ENCODE measurements at regions not wholly inside any gene's neighbourhood (a gene's known extent, or its start where the extent isn't known, plus 50 kb on each side); places are given as distances from the start of the nearest gene placed in this dataset.
A peak's percentile ranks its signal among the peaks of the same experiment; 100 is the strongest.
"Not testable (repeated sequence)": the region's sequence is repeated elsewhere in the genome, so short reads cannot be mapped to it uniquely, and the experiment has no call there.

DNA sequence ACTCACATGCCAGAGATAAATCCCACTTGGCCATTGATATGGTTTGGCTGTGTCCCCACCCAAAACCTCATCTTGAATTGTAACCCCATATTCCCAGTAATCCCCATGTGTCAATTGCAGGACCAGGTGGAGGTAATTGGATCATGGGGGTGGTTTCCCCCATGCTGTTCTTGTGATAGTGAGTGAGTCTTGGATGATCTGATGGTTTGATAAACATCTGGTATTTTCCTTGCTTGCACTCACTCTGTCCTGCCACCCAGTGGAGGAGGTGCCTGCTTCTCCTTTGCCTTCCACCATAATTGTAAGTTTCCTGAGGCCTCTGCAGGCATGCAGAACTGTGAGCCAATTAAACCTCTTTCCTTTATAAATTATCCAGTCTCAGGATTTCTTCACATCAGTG is 50.4 kb upstream of the B3GAT2 start:
- DNase-seq = not testable (repeated sequence)

DNA sequence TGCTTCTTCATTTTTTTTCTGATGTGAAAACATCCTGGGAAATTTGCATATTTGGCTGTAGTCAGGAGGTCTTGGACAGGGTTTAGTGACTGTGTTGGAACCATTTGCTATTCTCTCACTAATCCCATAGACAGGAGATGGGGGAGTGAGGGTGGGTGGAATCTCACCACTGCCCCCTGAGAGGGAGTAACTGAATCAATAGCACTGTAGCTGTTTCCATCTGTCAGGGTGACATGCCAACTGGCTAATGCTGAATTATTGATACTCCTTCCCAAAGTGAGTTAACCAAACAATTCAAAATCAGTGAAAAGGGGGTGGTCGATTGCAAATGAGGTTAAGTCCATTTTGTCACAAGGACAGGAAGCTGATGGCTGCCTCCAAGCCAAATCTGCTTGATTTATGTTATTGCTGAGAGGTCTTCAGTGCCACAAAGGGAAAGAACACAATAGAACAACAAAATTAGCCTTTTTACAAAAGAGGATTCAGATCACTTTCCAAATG is 55.1 kb upstream of the B3GAT2 start:
- no peak for DNase-seq

DNA sequence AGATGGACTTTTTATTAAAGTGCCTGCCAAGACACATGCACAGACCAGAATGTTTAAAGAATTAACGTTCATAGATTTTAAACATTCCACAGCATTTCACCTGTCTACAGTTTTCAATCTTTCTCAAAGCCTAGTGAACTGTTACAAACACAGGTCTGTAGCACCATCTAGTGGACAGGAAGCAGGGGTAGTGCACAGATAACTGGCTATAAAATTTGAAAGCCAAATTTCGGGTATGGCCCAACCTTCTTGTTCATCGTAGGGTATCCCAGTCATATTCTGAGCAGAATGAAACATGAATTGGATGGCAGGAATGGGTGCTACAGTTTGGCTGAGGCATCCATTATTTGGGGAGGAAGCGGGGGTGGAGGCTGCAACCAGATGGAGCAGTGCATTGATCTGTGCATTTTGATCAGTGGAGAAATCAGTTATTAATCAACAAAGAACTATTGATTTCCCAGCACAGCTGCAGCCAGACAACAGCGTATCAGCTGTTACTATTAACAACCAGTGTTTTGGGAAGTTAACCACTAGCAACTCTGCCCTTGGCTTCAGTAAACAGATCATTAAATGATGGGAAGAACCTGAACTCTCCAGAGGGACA is 56.1 kb upstream of the B3GAT2 start:
- DNase-seq = peak; percentile 39 to 78 (median 58)

DNA sequence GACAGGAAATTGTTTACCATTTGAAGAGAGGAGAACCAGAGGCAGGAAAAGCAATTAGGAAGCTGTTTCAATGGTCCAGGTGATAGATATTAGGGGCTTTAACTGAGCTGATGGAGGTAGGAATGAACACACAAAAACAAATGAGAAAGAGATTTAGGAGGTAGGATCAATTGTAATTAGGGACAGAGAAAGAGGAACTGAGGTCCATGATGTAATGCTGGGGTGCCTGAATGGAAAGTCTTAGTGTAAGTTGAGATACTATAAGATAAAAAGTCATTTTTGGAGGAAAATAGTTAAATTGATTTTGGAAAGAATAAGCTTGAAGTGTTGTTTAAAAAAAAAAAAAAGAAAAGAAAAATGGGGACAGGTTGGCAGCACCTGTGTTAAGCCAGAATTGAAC is 58.5 kb upstream of the B3GAT2 start:
- peak in 2 of 4 experiments; percentile 8 to 21 for DNase-seq

DNA sequence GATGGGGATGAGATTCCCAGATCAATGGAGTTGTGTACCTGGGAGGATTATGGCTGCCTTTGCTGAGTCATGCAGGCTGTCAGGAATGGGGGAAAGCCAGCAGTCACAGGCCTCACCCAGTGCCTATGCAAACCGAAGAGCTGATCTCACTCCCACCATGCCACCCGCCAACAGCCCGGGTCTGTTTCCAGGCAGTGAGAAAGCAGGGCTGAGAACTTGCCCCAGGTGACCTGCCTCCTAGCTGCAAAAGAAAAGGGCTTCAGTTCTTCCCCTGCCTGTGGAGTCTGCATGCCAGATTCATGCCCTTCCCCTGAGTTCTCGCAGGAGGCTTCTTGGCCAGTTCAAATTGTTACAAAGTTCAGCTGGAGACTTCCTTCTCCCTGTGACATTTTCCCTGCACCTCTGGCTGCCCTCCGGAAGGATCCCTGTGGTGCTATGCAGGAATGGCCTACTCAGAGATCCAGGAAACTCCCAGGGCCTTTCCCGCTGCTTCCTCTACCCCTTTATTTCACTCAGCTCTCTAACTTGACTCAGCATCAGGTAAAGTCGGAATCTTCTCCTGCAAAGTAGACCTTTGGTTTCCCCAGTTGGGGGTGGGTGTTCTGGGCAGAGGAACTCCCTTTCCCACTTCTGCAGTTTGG is 71.5 kb upstream of the B3GAT2 start:
- DNase-seq = no peak

DNA sequence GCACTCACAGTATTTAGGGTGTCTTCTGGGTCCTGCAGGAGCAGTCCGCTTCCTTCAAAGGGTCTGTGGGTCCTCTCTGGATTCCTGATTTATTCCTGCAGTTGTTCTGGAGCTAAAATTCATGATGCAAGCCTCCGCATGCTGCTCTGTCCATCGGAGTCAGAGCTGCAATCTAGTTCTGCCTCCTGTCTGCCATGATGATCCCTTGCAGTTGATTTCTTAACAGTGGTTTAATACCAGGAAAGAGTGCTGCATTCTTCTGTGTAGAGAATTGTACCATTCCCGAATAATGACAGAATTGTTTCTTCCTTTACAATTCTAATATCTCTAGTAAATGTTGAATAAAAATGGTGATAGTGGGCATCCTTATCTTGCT is 72.0 kb upstream of the B3GAT2 start:
- DNase-seq = no peak

DNA sequence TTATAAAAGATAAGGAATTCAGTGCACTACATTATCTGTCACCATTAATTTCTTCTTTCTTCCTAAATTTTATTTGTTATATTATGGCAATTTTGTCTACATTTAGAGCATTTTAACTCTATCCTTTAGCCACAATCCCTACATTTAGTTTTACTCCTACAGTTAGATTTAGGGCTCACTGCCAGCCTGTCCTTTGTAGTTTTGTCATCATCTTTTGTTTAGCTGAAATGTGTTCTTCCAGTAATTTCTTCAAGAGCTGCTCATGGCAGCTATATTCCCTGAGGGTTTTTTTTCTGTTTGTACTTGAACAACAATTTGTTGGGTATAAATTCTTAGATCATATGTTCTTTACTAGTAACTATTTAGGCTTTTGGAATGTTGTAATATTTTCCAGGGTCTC is 72.7 kb upstream of the B3GAT2 start:
- DNase-seq = no peak

DNA sequence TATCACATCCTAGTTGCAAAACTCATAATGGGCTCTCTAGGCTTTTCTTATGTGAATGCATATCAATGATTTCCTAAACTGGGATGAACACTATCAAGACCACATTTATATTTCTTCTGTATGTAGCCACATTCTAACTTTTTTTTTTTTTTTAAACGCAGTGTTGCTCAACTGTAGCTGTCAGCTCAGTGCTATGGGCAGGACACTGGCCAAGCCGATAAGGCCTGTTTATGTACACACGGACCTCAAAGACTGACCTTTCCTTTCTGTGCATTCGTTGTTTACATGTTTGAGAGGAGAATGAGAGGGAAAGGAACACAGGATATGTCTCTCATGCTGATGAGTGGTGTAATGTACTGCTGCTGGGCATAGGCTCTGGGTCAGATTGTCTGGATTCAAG is 75.1 kb upstream of the B3GAT2 start:
- DNase-seq = no peak

DNA sequence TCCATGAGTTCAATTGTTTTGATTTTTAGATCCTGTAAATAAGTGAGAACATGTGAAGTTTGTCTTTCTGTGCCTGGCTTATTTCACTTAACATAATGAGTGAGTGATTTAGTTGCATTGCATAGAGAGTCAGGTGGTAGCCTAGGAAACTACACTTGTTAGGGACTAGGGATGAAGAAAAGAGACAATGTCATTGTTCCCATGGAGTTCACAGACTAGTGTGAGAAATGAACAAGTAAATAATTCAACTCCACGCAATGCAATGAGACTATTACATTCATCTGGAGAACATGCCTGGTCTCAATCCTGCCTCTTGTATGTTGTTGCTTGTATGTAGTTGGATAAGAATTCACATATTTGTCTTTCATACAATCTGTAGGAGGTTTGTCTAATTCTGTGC is 76.3 kb upstream of the B3GAT2 start:
- no peak for DNase-seq

DNA sequence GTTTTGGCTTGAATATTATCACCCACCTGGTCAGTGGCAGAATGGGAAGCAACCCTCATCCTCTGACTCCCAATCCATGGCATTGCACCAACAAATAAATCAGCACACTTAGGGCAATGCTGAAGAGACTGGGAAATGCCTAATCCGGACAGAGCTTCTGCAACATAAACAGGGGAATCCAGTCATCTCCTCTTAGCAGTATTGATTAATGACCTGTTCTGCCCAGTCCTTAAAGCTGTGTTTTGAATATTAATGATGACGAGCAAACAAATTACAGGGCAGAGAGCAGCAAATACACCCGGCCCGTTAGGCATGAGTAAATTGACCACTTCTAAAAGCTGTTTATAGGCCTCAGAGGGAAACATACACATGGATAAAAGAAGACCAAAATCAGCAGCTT is 77.0 kb upstream of the B3GAT2 start:
- DNase-seq = no peak

DNA sequence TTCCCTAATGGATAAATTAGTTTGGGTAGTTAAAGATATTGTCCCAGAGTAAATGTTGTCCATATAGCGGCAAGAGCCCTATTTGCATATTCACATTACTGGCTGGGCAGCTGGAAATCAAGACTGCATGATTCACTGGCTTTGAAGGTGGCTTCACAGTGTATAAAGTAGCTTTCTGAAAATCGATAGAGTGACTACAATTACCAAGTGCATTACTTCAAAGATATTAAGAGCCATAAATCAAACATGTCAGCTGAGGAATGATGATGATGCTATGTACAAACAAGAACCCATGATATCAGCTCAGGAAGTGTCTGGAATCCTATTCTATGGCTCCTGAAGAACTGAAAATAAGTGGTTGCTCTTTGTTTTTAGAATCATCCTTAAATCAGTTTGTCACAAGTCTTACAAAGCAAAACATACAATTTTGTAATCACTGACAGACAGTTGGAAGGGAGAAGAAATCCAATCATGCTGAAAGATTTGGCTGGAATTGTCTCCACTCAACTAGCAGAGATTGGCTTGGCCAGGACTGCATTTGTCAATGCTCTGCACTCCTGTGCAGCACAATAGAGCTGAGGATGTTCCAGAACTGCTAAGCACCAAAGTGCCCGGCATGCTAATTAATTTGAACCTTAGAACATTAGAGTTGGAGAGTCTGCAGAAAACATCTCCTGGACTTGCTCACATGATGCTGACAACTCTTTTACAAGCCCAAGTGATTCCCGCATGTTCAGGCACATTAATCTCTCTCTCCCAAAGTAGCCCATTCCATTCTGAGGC is 77.9 kb upstream of the B3GAT2 start:
- DNase-seq = no peak

DNA sequence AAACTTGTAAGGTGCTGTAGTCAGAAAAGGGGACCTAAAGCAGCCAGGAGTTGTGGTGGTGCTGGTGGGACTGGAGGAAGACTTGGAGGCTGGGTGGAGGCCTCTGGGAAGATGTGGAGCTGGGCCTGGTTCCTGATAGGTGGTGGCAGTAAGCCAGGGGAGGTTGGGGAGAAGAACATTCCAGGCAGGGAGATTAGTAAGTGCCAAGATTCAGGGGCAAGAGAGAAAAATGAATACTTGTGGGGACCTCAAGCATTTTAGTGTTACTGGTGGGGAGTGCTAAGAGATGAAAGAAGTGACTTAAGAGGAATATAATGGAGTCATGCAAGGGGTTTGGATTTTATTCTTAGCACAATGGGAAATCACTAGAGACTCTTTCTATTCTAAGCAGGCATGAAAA is 79.0 kb upstream of the B3GAT2 start:
- no peak for DNase-seq

DNA sequence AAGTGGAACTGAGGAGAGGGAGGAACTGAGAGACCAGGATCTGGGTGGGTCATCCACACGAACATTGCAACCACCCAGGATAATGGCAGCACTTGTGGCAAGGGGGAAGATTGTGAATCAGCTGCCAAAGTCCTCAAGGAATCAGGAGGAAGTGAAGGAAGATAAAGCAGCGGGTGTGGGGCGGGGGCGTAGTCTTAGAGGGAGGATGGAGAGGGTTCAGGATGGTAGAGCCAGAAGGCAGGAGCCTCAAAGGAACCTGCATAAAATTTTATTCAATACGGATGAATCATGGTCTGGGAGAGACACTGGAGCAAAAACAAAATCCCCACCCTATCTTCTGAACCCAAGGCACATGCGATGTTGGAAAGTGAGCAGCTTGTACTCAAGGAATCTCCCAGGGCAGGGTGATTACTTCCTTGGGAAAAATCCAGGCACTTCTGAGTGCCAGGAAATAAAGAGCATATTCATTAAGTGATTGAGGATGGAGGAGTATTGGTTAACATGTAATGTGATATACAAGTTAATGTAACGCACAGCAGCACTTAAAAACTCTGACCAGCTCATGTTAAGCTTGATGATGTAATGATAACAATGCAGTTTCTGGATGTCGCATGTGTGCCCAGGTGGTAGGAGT is 82.0 kb upstream of the B3GAT2 start:
- no peak for DNase-seq

DNA sequence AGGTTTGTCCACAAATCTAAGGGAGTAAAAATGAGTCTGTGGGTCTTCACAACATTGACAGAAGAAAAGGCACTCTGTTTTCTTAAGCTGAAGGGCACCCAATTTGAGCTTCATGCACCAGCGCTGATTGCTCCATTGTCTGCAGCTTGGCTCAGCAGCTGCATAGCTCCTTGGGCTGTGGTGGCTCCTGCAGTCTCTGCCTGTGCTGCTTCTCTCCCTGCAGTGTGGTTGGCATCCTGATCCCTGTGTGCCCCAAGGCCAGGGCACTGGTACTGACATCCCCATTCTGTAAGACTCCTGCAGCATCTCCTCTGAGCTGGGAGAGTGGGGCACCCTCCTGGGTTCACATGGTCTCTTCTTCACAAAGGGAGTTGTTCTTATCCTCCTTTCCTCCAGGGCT is 83.2 kb upstream of the B3GAT2 start:
- DNase-seq = no peak

DNA sequence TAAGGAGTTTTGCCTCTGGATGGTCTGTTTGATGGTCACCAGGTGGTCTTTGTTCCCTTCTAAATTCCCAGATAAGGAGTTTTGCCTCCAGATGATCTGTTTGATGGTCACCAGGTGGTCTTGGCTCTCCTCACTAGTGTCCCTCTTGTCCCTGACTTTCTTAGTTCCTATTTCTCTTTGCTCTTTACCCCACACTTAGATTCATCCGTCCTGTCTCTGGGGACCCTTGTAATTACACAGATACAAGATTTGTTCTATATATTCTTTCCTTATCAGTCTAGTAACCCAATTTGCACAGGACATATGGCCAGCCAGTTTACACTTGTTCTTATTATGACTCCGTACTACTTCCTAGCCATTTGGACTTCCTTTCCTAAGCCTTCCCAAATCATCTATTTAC is 84.0 kb upstream of the B3GAT2 start:
- no peak for DNase-seq

DNA sequence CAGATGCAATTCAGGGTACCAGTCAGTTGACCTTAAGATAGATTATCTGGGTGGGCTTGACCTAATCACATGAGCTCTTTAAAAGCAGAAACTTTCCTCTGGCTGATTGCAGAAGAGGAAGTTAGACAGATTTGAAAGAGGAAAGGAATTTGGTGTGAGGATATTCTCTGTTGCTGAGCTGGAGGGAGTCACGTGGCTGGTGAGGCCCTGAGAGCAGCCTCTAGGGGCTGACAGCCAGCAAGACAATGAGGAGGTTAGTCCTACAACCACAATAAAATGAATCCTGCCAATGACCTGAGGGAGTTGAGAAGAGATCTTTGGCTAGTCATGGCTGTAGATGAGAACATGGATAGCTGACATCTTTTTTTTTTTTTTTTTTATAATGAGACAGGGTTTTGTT is 87.0 kb upstream of the B3GAT2 start:
- peak; percentile 48 to 81 (median 70) for DNase-seq

DNA sequence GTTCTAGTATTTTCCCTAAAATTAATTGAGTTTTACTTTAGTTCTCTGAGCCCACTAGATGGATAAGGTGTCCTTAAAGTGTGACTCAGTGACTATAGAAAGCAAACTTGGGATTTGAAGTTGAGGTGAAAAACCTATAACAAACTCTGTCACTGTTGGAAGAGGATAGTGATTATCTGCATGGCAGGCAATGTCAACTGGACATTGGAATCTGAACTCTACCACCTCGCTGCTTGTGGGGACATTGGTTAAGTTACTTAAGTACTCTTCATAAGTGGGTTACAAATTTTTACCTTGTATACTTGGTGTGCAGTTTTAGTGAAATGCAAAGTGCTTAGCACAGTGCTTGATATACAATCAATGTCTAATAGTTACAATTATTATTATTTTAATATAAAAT is 87.9 kb upstream of the B3GAT2 start:
- DNase-seq = no peak

DNA sequence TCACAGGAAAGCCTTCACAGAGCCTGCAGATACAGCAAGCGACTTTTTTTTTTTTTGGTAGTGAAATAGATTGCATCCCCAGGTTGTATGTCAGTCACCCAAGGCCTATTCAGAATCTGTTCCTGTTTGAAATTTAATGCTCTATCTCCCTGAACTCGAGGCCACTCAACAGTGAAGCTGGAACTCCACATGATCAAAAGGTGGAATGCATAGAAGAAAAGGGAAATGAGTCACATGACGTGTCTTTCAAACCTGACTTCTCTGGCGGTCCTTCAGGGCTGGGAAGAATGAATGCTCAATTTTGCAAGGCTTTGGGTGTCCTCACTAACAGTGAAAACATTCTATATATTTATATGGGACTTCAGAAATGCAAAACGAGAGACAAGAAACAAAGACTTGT is 88.4 kb upstream of the B3GAT2 start:
- DNase-seq = no peak

DNA sequence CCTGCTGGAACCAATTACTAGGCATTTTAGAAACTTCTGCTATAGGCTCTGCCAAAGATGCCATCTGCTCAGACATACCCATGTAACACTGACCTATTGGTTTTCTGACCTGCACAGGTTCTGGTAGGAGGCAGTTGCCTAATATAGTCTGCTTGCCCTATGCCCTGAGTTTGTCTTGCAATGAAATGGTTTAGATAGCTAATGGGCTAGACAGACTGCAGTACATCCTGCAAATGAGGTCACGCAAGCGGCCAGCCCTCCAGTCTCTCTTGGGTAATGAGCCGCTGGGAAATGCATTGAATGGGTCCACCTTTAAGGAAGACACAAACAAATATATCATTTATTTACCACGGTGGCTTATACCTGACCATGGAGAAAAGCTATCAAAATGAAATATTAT is 90.6 kb upstream of the B3GAT2 start:
- DNase-seq = no peak

DNA sequence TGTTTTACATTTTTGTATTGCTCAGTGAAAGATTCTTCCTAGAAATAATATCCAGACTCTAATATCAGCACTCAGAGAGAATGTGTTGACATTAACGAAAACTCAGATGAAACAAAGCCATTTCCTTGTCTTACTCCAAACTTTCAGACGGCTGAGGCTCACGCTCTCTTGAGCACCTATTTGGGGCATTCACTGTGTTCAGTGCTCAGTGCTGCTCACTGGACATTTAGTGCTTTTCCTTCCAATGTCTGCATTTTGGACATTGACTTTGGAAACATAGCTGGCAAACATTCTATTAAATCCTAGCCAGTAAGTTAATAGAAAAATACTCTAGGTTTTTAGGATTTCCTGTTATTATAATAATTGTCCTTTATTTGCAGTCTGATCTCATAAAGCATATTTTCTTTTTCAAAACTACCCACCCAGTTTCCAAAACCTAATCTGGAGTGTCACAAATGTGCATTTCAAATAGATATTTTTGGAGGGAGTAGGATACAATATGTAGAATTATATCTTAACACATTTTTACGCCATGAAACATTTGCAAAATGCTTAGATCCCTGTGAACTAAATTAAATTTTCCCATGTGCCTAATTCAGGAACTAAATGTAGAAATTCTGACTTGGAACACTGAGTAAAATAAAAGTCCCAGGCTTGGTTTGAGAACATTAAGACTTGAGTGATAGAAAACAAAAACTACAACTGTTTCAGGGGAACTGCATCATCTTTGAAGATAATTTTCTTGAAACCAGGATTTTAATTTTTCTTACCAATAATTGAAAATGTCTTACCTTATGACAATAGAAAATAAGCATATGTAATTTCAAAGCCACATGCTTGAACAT is 91.7 kb upstream of the B3GAT2 start:
- DNase-seq = no peak

DNA sequence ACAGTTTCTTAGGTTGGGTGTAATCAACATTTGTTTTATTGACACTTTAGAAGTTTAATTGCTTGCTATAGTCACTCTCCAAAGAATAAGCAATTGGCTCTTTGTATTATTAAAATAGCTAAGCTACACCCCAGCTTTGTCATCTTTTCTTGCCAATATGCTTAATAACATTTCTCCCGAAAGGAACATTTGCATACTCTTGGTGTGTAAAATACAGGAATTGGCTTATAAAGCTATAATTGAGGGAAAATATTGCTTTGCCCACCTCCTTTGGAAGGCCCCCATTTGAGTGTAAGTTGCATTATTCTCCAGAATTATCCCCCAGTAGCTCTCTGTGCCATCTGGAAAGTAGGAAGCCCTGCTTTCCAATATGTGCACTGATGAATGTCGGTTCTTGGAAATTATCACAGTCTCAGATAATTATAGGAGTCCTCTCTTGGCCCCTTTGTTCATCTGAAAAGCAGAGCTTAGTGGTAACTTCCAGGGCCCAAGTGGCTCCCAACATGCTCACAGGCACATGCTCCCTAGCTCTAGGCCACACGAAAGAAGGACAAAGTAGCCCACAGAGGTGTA is 92.4 kb upstream of the B3GAT2 start:
- DNase-seq = no peak

DNA sequence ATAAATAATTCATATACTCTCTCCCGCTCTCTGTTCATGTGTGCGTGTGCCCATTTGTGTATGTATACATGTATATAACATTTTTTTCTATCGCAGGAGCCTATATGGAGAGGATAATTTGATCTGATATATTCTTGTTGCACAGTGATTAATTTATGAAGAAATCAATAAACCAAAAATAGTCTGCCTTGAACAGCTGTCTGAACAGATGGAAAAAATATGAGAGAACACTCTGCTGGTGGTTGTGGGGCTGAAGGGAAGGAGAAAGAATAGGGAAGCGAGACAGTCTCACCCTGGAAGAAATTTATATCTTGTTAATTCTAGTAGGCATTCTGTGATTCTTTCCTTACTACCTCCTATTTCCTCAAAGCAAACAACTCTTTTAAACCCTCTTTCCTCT is 96.6 kb upstream of the B3GAT2 start:
- no peak for DNase-seq
